GM12872 (cell line): ENCODE measurements at regions not wholly inside any gene's neighbourhood (a gene's known extent, or its start where the extent isn't known, plus 50 kb on each side); places are given as distances from the start of the nearest gene placed in this dataset.

ENCODE experiments used
- TF ChIP-seq, protein P1 (sequence below): IDR thresholded peaks from 3 replicates; pipeline ENCODE4 v1.5.1; 2011; ENCODE audit warnings: low read depth, mild to moderate bottlenecking, low read length, moderate library complexity; ENCODE audit not compliant: insufficient read depth

- TF ChIP-seq, protein P1, sequence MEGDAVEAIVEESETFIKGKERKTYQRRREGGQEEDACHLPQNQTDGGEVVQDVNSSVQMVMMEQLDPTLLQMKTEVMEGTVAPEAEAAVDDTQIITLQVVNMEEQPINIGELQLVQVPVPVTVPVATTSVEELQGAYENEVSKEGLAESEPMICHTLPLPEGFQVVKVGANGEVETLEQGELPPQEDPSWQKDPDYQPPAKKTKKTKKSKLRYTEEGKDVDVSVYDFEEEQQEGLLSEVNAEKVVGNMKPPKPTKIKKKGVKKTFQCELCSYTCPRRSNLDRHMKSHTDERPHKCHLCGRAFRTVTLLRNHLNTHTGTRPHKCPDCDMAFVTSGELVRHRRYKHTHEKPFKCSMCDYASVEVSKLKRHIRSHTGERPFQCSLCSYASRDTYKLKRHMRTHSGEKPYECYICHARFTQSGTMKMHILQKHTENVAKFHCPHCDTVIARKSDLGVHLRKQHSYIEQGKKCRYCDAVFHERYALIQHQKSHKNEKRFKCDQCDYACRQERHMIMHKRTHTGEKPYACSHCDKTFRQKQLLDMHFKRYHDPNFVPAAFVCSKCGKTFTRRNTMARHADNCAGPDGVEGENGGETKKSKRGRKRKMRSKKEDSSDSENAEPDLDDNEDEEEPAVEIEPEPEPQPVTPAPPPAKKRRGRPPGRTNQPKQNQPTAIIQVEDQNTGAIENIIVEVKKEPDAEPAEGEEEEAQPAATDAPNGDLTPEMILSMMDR, result no peak
Observed at GRCh38 chr3:118810499-118811035, 224.1 kb downstream of the IGSF11 start.

GRCh38 chr3:118811236-118811732 is 223.4 kb downstream of the IGSF11 start:
- TF ChIP-seq, protein P1, result no peak

- TF ChIP-seq, protein P1, result no peak
Observed at GRCh38 chr3:118813472-118813871, 221.2 kb downstream of the IGSF11 start.

- TF ChIP-seq, protein P1, result peak; percentile 83
Observed at GRCh38 chr3:118817748-118818165, 216.9 kb downstream of the IGSF11 start.

DNA sequence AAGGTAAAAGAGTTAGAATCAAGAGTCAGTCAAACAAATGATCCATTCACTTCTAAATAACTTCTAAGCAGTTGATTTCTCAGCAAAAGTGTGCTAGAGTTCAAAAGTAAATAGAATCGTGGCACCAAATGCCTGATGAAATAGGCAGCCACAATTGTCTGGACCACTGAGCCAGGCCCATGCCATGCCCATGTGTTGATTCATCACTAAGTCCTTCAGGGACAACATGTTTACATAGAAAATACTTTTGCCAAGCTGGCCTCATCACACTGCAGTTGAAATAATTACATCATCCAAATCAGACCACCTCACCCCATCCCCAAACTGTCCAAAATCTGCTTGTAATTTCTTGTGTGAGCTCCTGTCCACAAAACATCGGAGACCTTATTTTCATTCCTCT is 216.3 kb downstream of the IGSF11 start:
- TF ChIP-seq, protein P1, result no peak

- TF ChIP-seq, protein P1, result no peak
Observed at GRCh38 chr3:118823626-118824025, 211.0 kb downstream of the IGSF11 start.

DNA sequence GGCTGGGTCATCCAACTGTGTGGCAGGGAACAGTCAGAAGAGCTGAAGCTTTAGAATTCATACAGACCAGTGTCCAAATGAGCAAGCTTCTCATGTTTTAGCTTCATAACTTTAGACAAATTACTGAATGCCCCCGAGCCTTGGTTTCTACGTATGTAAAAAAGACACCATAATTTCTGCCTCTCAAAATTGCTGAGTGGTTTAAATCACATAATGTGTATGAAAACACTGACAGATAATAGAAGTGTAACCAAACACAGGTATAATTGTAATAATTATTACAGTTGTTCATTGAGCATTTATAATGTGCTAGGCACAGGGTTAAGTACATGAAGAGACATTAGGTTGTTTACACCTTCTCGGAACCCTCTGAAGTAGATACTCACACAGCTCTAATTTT is 207.2 kb downstream of the IGSF11 start:
- TF ChIP-seq, protein P1, result no peak

- TF ChIP-seq, protein P1, result no peak
Observed at GRCh38 chr3:118828351-118828750, 206.3 kb downstream of the IGSF11 start.
